Activated B cell treated with CpG ODN at 0.5 μM for 24 hours (primary cell): ENCODE measurements at regions not wholly inside any gene's neighbourhood (a gene's known extent, or its start where the extent isn't known, plus 50 kb on each side); places are given as distances from the start of the nearest gene placed in this dataset.

Experiments
- ATAC-seq: fragments of 200-7000 bp; cut with Tn5 transposase; one replicate; pipeline ENCODE4 v1.10.0; 2021; ENCODE audit warnings: low read depth, mild to moderate bottlenecking, moderate library complexity
- CTCF ChIA-PET: fragments of 350-600 bp; sonication (Branson Sonifier 250); formaldehyde crosslinking; loops from one replicate; lab custom pipeline; 2021; ENCODE audit warnings: antibody characterized with exemption; lab: Charles Lee
- POLR2A ChIA-PET: fragments of 350-600 bp; sonication (Branson Sonifier 250); formaldehyde crosslinking; loops from one replicate; lab custom pipeline; 2021; ENCODE audit warnings: antibody characterized with exemption; lab: Charles Lee
- DNase-seq: peaks from one replicate; pipeline ENCODE4 v3.0.0; 2022
- H3K27ac Mint-ChIP-seq: one replicate; pipeline ENCODE4 v1.8.0; 2020; ENCODE audit warnings: mixed read lengths
- H3K27me3 Mint-ChIP-seq: one replicate; pipeline ENCODE4 v1.8.0; 2021; ENCODE audit warnings: mixed read lengths
- H3K36me3 Mint-ChIP-seq: one replicate; pipeline ENCODE4 v1.8.0; 2021; ENCODE audit warnings: low read depth, mixed read lengths
- H3K4me1 Mint-ChIP-seq: one replicate; pipeline ENCODE4 v1.8.0; 2021; ENCODE audit warnings: mixed read lengths
- H3K4me3 Mint-ChIP-seq: one replicate; pipeline ENCODE4 v1.8.0; 2020; ENCODE audit warnings: mild to moderate bottlenecking, mixed read lengths
- H3K9me3 Mint-ChIP-seq: one replicate; pipeline ENCODE4 v1.8.0; 2020; ENCODE audit warnings: mixed read lengths
- CTCF ChIP-seq: fragments of 200-600 bp; IDR thresholded peaks from one replicate; pipeline ENCODE4 v1.8.0; 2022; ENCODE audit warnings: antibody characterized with exemption, mild to moderate bottlenecking
- intact Hi-C: fragments of 100-400 bp; cut with micrococcal nuclease; formaldehyde crosslinking; loops from one replicate; pipeline ENCODE4 v1.15.1; 2024

GRCh38 chr11:97502201-97502600 lies 1112.4 kb downstream of the JRKL start:
- no peak for ATAC-seq
- Mint-ChIP-seq H3K27ac (no peak overlapping the region), H3K27me3 (no peaks in the 10 kb centered on the region), H3K9me3 (peaks cover 15% of the 10 kb centered on the region), H3K36me3 (no peaks in the 10 kb centered on the region), H3K4me1 (no peaks in the 10 kb centered on the region), H3K4me3 (no peak overlapping the region)
- ChIA-PET POLR2A (no interaction called here), CTCF (no interaction called here)
- intact Hi-C loops: no loop called here
- TF ChIP-seq CTCF: no peak
- DNase-seq: no peak

DNA sequence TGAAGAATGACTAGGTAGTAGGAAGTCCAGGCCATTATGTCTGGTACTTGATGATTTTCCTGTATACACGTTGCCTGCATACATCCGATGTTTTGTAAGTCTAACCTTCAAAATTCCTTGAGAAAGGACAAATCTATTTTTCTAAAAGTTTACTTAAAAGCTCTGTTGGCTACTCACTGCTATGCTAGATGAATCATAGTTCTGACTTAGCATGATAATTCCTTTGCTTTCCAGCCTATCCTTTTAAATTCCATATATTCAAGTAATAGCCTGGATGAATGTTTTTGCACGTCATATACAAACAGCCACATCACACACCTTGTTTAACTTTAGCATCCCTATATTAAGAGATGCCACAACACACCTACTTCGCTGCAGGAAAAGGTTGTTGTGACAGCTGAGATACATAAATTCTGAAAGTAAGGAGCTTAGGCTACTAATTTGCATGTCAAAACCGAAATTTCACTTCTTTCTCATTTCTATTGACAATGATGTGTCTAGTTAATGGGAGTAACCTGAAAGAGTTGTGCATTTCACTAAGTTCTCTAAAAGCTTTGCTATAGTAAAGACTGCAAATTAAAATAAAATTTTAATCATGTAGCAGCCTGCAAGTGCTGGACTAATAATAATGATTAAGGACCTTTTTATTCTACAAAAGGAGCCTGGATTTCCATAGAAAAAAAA lies 1116.4 kb downstream of the JRKL start:
- intact Hi-C loops: no loop called here
- Mint-ChIP-seq H3K27ac (no peak overlapping the region), H3K9me3 (peaks cover 16% of the 10 kb centered on the region), H3K27me3 (no peaks in the 10 kb centered on the region), H3K4me3 (no peak overlapping the region), H3K36me3 (no peaks in the 10 kb centered on the region), H3K4me1 (no peaks in the 10 kb centered on the region)
- CTCF ChIA-PET: no interaction called here
- DNase-seq: no peak
- no peak for ATAC-seq
- TF ChIP-seq CTCF: no peak
- POLR2A ChIA-PET: no interaction called here

GRCh38 chr11:97514446-97514845 lies 1124.6 kb downstream of the JRKL start:
- DNase-seq (no peak), ATAC-seq (no peak)
- Mint-ChIP-seq H3K4me1 (no peaks in the 10 kb centered on the region), H3K36me3 (no peaks in the 10 kb centered on the region), H3K4me3 (no peak overlapping the region), H3K27me3 (no peaks in the 10 kb centered on the region), H3K27ac (no peak overlapping the region), H3K9me3 (peaks cover 6% of the 10 kb centered on the region)
- CTCF ChIA-PET: no interaction called here
- intact Hi-C loops: no loop called here
- no peak for TF ChIP-seq CTCF
- POLR2A ChIA-PET: no interaction called here

- Mint-ChIP-seq H3K4me1 (no peaks in the 10 kb centered on the region), H3K4me3 (no peak overlapping the region), H3K27me3 (no peaks in the 10 kb centered on the region), H3K36me3 (no peaks in the 10 kb centered on the region), H3K27ac (no peak overlapping the region), H3K9me3 (peaks cover 3% of the 10 kb centered on the region)
- ATAC-seq: no peak
- intact Hi-C loops: no loop called here
- CTCF ChIA-PET: no interaction called here
- no peak for DNase-seq
- POLR2A ChIA-PET: no interaction called here
- no peak for TF ChIP-seq CTCF
Measured at GRCh38 chr11:97516688-97517087, 1126.9 kb downstream of the JRKL start.

- TF ChIP-seq CTCF: no peak
- H3K9me3 Mint-ChIP-seq: peaks cover 4% of the 10 kb centered on the region
- no peaks in the 10 kb centered on the region for H3K4me1 Mint-ChIP-seq
- no peak overlapping the region for H3K27ac Mint-ChIP-seq
- H3K4me3 Mint-ChIP-seq: no peak overlapping the region
- ATAC-seq (no peak), DNase-seq (no peak)
- ChIA-PET CTCF (no interaction called here), POLR2A (no interaction called here)
- no peaks in the 10 kb centered on the region for H3K36me3 Mint-ChIP-seq
- intact Hi-C loops: no loop called here
- H3K27me3 Mint-ChIP-seq: no peaks in the 10 kb centered on the region
Measured at GRCh38 chr11:97525273-97525672, 1135.5 kb downstream of the JRKL start.
